ENCODE measurements at regions not wholly inside any gene's neighbourhood (a gene's known extent, or its start where the extent isn't known, plus 50 kb on each side); places are given as distances from the start of the nearest gene placed in this dataset.

- no peak for TF ChIP-seq CTCF (IDR thresholded peaks at IDR 0.05 in 8 of 11, conservative IDR thresholded peaks at IDR 0.05 in 3 of 11)
- no peak for TF ChIP-seq POLR2AphosphoS5 (IDR thresholded peaks at IDR 0.05)
- TF ChIP-seq POLR2A (IDR thresholded peaks at IDR 0.05), result no peak
Measured at GRCh38 chr3:3499987-3500386, 299.2 kb upstream of the LRRN1 start.
